Activated CD8-positive, alpha-beta T cell treated with anti-CD3 and anti-CD28 coated beads for 36 hours (primary cell): ENCODE measurements at regions not wholly inside any gene's neighbourhood (a gene's known extent, or its start where the extent isn't known, plus 50 kb on each side); places are given as distances from the start of the nearest gene placed in this dataset.

ENCODE experiments used
- ATAC-seq: fragments of 200-7000 bp; cut with Tn5 transposase; one replicate; pipeline ENCODE4 v1.10.0; 2021; ENCODE audit warnings: mild to moderate bottlenecking, moderate library complexity
- CTCF ChIA-PET: fragments of 350-600 bp; sonication (Branson Sonifier 250); formaldehyde crosslinking; loops from one replicate; lab custom pipeline; 2021; ENCODE audit warnings: antibody characterized with exemption; lab: Charles Lee
- POLR2A ChIA-PET: fragments of 350-600 bp; sonication (Branson Sonifier 250); formaldehyde crosslinking; loops from one replicate; lab custom pipeline; 2021; ENCODE audit warnings: antibody characterized with exemption; lab: Charles Lee
- DNase-seq: peaks from one replicate; pipeline ENCODE4 v3.0.0-alpha.2; 2020
- H3K27ac Mint-ChIP-seq: one replicate; pipeline ENCODE4 v1.8.0; 2021; ENCODE audit warnings: mild to moderate bottlenecking, mixed read lengths
- H3K27me3 Mint-ChIP-seq: one replicate; pipeline ENCODE4 v1.8.0; 2021; ENCODE audit warnings: mixed read lengths
- H3K36me3 Mint-ChIP-seq: one replicate; pipeline ENCODE4 v1.8.0; 2021; ENCODE audit warnings: low read depth, mixed read lengths
- H3K4me1 Mint-ChIP-seq: one replicate; pipeline ENCODE4 v1.8.0; 2021; ENCODE audit warnings: low read depth, mixed read lengths
- H3K4me3 Mint-ChIP-seq: one replicate; pipeline ENCODE4 v1.8.0; 2021; ENCODE audit warnings: mild to moderate bottlenecking, moderate library complexity, mixed read lengths
- H3K9me3 Mint-ChIP-seq: one replicate; pipeline ENCODE4 v1.8.0; 2021; ENCODE audit warnings: mixed read lengths
- intact Hi-C: fragments of 100-400 bp; cut with micrococcal nuclease; formaldehyde crosslinking; loops from one replicate; pipeline ENCODE4 v1.10.0; 2022
- TF ChIP-seq, protein P1 (sequence below): fragments of 200-600 bp; IDR thresholded peaks from one replicate; pipeline ENCODE4 v1.8.0; 2022; ENCODE audit warnings: antibody characterized with exemption, mild to moderate bottlenecking

DNA sequence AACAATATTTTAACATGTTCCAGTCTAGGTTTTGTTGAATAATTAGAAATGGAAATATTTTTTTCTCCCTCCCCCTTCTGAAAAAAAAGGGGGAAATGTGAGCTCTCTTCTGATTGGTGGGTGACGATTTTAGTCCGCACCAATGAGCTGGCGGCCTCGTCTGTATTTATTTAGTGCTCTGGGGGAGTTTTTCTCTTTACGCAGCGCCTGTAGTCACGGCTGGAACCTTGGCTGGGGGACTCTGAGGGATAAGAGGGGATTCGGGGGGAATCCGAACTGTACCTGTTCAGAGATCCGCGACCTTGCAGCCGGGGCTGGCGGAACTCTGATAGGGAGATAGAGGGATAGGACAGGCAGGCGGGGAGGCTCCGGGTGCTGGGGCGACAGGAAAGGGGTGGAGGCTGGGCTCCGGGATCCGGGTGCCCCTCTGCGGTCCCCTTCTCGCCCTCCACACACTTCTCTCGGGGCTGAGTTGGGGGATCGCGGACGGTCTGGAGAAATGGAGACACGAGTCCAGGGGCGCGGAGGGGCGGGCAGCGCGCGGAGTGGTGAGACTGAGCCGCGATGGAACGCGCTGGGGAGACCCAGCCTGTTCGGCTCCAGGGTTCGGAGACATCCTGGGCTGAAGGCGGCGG, 99.7 kb upstream of the HSD17B12 start:
- Mint-ChIP-seq H3K36me3 (peaks cover 1% of the 10 kb centered on the region), H3K4me1 (peaks cover 34% of the 10 kb centered on the region), H3K27ac (no peak overlapping the region), H3K4me3 (peak overlapping the region; percentile 72), H3K27me3 (peaks cover 83% of the 10 kb centered on the region), H3K9me3 (no peaks in the 10 kb centered on the region)
- intact Hi-C loops, result no loop called here
- ChIA-PET CTCF (interaction anchor here (1.3 to 1.6 kb wide), 2 partner anchors 11 to 13 kb away, joined by 3 to 4 read pairs; no protein-coding TSS in a partner anchor), POLR2A (no interaction called here)
- TF ChIP-seq, protein P1, sequence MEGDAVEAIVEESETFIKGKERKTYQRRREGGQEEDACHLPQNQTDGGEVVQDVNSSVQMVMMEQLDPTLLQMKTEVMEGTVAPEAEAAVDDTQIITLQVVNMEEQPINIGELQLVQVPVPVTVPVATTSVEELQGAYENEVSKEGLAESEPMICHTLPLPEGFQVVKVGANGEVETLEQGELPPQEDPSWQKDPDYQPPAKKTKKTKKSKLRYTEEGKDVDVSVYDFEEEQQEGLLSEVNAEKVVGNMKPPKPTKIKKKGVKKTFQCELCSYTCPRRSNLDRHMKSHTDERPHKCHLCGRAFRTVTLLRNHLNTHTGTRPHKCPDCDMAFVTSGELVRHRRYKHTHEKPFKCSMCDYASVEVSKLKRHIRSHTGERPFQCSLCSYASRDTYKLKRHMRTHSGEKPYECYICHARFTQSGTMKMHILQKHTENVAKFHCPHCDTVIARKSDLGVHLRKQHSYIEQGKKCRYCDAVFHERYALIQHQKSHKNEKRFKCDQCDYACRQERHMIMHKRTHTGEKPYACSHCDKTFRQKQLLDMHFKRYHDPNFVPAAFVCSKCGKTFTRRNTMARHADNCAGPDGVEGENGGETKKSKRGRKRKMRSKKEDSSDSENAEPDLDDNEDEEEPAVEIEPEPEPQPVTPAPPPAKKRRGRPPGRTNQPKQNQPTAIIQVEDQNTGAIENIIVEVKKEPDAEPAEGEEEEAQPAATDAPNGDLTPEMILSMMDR, result no peak
- no peak for DNase-seq
- ATAC-seq, result peak; percentile 11

DNA sequence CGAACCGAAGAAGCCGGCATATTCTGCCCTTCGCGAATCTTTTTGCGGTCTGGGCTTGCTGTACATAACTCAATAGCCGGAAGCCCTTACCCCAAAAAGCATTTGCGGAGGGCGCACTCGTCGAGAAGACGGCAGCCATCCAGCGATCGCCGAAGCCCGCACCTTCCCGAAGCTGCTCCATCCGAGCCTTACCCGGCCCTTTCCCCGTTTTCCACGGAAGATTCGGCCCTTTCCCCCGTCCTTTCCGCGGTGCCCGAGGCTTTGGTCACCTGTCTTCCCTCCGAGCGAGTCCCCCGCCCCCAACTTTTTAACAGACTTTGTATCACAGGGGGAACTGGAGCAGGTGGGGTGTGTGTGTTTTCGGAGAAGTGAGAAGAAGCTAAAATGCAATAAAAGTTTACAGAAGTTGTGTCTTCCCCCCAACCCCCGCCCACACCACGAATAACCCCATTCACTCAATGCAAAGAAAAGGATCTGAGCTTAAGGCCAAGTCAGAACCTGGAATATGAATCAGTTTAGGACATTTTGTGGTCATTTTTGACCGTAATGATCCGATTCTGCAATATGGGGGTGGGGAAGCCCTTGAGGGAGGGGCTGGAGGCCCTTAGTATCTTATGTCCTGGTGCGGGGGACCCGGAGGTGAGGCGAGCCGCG, 99.0 kb upstream of the HSD17B12 start:
- no peak for DNase-seq
- TF ChIP-seq, protein P1, result no peak
- CTCF ChIA-PET, result interaction anchor here (1.6 to 4.0 kb wide), 2 partner anchors 14 to 270 kb away, joined by 4 to 15 read pairs; no protein-coding TSS in a partner anchor
- POLR2A ChIA-PET, result interaction anchor here (0.6 kb wide), 1 partner anchor 178 kb away, joined by 4 read pairs; no protein-coding TSS in a partner anchor
- Mint-ChIP-seq H3K27ac (no peak overlapping the region), H3K4me3 (peak overlapping the region; percentile 72), H3K9me3 (no peaks in the 10 kb centered on the region), H3K4me1 (peaks cover 33% of the 10 kb centered on the region), H3K36me3 (peaks cover 1% of the 10 kb centered on the region), H3K27me3 (peaks cover 82% of the 10 kb centered on the region)
- intact Hi-C loops, result no loop called here
- no peak for ATAC-seq

DNA sequence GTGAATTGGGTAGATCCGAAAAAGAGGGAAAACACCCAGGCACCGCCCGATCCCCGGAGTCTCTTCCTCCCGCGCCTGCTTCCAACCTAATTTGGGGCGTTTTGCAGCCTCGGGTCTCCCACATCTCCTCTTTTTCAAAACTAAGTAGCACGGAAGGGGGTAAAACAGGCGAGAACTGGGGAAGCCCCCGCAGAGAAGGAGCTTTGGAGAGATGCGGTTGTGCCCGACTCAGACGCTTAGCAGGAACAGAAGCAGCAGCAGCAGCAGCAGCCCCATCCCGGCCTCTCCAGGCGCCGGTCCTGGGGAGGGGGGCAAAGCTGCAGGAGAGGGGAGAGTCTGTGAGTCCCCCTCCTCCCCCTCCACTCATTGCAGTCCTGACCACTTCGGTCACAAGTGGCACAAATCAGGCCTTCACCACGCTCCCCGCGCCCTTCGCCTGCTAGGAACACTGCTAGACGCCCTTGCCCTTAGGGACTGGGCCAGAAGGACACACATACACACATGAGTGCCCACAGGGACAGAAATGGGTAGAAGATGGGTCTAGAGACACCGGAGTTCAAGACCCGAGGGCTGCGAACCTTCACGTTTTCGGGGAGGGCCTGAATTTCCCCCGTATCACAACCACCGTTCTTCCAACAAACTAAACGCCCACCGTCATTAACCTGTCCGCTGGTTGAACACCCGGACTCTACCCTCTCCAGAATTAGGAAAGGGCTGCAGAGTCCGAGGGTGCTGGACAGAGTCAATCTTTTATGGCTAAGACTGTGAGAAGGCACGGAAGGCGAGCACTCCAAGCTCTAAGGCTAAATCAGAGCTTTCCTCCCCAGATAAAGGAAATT, 98.3 kb upstream of the HSD17B12 start:
- no peak for ATAC-seq
- Mint-ChIP-seq H3K4me3 (no peak overlapping the region), H3K36me3 (no peaks in the 10 kb centered on the region), H3K27ac (no peak overlapping the region), H3K27me3 (peaks cover 78% of the 10 kb centered on the region), H3K4me1 (peaks cover 28% of the 10 kb centered on the region), H3K9me3 (no peaks in the 10 kb centered on the region)
- intact Hi-C loops, result no loop called here
- POLR2A ChIA-PET, result interaction anchor here (0.6 kb wide), 1 partner anchor 177 kb away, joined by 4 read pairs; no protein-coding TSS in a partner anchor
- TF ChIP-seq, protein P1, result no peak
- CTCF ChIA-PET, result interaction anchor here (1.4 to 4.0 kb wide), 4 partner anchors 9 to 269 kb away, joined by 3 to 15 read pairs (median 4); no protein-coding TSS in a partner anchor
- no peak for DNase-seq

DNA sequence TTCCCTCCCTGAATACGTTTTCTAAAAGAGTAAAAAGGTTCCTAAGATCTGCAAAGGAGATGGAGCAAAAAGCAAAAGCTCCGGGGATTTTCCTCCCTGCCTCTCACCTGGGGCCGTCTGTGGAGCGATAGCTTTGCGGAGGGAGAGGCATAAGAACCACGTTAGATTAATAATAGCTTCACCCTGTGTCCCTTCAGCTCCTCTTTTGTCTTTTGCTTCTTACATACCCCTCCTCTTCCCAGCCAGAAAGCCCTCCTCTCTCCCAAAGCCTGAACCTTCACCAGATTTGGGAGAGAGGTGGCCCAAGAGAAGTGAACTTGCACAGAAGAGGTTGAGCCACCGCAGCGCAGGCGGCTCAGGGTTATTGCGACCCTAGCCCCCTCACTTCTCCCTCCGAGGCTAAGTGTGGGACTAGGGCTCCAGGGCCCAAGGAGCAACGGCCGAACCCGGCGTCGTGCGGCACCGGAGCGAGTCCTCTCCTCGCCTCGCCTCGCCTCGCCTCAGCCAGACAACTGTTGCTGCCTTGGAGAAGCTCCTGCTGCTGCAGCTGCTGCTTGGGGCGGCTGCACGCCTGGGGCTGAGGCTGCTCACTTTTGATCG, 97.6 kb upstream of the HSD17B12 start:
- POLR2A ChIA-PET, result no interaction called here
- no peak for ATAC-seq
- TF ChIP-seq, protein P1, result no peak
- Mint-ChIP-seq H3K4me3 (no peak overlapping the region), H3K27ac (no peak overlapping the region), H3K4me1 (peaks cover 23% of the 10 kb centered on the region), H3K36me3 (no peaks in the 10 kb centered on the region), H3K9me3 (no peaks in the 10 kb centered on the region), H3K27me3 (peaks cover 79% of the 10 kb centered on the region)
- DNase-seq, result no peak
- CTCF ChIA-PET, result interaction anchor here (1.4 to 4.0 kb wide), 3 partner anchors 10 to 269 kb away, joined by 3 to 15 read pairs (median 5); no protein-coding TSS in a partner anchor
- intact Hi-C loops, result no loop called here
